Stimulated activated CD4-positive, alpha-beta T cell treated with anti-CD3 and anti-CD28 coated beads, Interleukin-1b, Interleukin-23, amount 100 ng/mL, for 24 hours (primary cell): ENCODE measurements at regions not wholly inside any gene's neighbourhood (a gene's known extent, or its start where the extent isn't known, plus 50 kb on each side); places are given as distances from the start of the nearest gene placed in this dataset.
"Not testable (repeated sequence)": the region's sequence is repeated elsewhere in the genome, so short reads cannot be mapped to it uniquely, and the experiment has no call there.

Source experiments
- DNase-seq, 4 experiments: peaks; one replicate each; pipeline ENCODE4 v3.0.0-alpha.2; 2020; ENCODE audit warnings: low read depth in 4 of 4, low spot score in 1 of 4

DNA sequence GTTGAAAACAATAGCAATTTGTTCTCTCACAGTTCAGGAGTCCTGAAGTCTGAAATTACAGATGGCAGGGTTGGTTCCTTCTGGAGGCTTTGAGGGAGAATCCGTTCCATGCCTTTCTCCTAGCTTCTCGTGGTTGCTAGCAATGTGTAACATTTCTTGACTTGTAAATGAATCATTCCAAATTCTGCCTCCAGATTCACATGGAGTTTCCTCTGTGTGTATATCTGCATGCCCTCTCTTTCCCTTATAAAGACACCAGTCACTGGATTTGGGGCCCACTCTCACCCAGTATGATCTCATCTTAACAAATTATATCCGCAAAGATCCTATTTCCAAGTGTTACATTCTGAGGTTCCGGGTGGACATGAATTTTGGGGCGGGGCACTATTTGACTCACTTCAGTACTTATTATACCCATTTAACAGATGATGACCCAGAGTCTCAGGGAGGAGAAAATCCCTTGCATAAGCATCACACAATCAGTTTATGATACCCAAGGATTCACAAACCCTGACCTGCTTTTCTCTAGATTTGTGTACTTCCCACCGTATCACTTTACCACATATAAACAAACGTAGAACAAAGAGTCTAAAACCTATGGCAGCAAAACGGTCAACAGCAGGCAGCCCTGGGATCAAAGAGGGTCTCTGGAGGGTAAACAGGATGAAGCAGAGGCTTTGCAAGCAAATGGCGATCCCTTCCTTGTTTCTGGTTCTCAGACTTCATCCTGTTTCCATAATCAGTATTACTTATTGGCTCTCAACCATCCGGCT lies 93.7 kb downstream of the C9orf152 start:
- no peak for DNase-seq

DNA sequence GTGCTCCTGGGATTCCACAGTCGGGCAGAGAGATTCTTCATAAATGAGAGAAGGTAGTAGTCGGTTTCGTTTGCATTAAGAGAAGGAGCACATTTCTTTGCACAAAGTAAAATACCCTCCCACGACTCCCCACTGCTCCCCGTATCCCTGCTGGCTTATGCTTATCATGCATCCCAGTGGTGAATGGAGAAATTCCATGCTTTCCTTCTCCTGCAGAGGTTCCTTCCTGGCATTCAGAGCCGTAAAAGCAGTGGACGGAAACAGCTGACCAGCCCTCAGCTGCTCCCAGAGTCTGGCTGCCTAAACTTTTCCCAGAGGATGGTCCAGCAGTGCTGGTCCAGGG lies 93.1 kb downstream of the C9orf152 start:
- DNase-seq, result no peak

DNA sequence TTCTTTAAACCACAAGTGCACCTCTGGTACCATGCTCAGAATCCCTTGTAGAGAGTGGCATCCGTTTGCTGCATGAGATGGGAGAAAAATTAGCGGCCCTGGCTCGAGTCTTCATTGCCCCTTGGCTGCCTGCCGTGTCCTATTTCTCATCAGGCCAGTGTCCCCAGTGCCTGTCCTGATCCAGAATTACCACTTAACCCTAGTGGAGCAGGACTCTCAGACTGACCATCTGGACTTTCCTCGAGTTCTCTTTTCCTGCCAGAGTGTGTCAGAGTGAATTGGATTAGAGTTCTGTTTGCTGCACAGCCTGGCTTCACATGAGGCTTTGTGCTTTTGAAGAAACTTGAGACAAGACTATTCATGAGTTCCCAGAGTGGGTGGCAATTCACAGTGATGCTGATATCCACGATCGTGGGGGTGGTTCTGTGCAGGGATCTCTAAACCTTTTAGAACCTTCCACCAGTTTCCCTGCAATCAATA lies 92.6 kb downstream of the C9orf152 start:
- no peak for DNase-seq

DNA sequence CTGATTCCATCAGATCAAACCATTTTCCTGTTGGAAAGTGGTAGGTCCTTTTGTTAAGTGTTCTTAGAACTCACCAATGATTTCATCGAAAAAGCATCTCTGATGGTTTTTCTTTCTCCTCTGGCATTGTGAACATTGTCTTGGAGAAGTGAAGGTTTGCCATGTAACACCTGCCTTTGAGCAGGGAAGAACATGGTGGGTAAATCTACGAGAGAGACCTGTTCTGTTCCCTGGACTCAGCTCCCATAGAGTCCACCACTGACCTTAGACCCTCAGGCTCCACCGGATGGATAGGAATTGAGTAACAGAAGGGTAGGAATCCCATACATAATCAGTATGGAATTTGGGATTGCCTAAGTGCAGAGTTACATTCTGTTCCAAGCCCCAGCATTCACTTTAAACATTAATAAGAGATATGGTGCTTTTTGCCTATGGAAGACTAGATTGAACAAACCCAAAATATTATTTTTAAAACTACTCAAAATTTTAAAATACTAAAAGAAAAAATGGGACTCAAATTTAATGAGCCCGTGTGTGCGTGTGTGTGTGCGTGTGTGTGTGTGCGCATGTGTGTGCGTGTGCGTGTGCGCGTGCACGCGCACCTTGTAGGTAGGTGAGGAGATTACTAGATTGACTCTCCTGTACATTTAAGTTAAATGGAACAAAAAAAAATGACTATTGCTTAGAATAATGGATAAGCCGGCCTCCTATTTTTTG lies 92.0 kb downstream of the C9orf152 start:
- no peak for DNase-seq

DNA sequence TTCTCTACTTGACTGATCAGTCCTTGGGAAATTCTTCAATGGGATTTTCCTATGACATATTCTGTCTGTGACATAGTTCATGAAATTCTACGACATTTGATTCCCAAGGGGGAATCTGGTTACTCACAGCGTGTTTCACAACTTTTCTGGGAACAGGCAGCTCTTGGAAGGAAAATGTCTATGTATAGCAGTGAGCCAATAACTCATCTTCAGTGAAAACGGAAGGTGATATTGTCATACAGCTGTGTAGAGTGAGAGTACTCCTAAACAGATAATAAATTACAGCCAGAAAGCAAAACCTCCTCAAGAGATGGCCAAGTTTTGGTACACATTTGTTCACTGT lies 91.4 kb downstream of the C9orf152 start:
- DNase-seq, result no peak

DNA sequence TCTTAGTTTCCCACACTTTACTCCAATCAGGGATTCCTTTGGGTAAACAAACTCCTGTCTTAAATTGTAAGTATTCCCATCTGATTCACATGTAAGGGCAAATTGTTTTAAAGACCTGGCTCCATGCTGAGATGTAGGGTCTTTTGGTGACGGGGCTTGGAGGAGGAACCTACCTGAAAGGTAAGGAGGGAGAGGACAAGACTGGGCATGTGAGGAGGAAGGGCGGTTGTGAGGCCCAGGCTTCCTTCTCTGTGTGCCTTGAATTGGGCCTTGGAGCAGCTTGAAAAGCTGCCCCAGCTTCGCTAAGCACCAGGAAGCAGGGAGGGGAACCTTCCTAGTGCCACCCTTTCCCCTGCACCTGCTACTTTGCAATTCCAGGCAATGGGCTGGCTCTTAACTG lies 86.8 kb downstream of the C9orf152 start:
- DNase-seq, result no peak

DNA sequence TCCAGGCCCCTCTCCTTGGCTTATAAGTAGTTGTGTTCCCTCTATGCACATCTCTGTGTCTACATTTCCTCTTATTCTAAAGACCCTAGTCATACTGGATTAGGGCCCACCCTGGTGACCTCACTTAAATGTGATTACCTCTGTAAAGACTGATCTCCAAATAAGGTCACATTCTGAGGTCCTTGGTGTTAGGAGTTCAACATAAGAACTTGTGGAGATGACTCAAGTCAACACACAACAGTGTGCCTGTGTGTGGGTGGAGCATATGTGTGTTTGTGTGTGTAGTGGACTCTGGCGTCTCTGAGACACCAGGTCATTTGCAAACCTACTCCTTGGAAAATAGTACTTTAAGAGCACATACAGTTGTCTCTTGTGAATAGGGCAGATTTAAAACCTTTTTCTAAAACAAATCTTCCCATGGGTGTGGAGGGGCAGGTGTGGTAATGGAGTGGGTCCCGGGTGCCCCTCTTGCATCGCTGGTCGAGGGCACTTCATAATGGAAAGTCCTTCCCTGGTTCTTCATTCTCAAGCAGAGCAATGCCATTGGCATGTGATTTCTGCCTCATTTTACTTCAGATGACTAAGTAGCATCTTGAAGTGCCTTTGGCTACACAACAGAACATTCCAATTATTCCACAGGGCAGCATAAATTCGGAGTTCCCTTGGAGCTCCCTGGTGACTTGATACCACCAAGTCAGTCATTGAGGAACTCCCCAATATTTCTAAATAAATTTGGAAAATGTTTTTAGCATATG lies 84.4 kb downstream of the C9orf152 start:
- DNase-seq, result no peak

DNA sequence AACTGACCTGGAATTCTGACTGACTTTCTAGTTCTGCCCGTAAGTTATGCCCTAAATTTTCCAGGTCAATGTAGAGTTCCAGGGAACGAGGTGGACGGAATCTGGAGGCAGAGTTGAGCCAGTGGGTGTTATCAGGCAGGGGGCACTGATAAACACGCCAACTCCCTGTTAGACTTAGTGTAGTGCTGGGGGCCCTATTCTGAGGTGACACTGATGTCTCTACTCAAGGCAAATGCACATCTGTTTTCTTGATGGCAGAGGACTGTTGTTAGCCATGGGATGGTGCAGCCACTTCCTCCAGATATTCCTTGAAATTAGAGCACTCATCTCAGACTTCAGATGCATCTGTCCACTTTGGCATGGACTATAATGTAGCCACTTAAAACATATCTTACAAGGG lies 83.5 kb downstream of the C9orf152 start:
- no peak for DNase-seq

DNA sequence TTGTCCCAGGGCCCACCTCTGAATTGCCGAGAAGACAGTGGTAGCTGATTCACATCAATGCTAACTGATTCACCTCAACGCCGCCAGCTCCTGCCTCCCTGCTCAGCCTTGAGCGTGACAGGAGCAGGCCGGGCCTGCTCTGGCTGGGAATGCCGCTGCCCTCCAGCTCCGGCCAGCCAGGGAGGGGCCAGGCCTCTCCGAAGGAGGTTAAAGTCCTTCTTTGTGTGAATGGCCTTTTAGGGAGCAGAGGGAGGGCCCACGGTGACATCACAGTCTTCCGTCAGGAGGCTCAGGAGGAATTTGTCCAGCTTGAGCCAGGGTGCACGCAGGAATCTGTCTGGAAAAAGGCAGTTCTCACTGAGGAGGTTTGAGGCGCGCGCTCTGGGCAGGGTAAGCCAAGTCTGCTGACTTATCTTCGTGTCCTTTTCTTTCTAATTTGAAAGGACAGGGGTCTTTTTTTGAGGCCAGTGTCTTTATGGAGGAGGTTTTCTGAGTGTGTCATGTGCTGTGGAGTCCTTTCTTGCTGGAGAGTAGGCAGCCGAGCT lies 82.7 kb downstream of the C9orf152 start:
- DNase-seq, result no peak

DNA sequence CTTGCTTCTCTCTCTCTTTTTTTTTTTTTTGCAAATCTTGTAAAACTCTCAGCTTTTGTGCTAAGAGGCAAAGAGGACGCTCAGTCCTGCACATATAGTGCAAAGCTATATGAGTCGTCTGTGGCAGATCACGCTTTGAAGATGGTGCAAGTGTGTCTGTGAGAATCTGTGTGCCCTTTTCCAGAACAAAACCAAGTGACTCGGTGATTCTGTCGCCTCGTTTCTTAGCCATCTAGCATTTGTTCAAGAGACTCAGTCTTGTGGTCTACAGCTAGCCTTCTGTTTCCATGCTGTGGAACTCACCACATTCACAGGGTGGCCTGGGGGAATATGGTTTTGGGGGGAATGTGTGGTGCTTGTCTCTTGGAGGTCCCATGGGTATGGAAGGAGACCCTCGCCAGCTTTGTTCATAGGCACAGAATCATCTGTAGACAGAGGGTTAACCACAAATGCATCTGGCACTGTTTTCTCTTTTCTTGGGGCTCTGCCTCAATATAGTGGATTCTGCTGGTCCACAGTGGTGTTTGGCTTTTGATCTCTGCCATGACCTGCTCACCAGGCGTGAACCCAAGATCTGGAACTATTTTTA lies 82.1 kb downstream of the C9orf152 start:
- no peak for DNase-seq

DNA sequence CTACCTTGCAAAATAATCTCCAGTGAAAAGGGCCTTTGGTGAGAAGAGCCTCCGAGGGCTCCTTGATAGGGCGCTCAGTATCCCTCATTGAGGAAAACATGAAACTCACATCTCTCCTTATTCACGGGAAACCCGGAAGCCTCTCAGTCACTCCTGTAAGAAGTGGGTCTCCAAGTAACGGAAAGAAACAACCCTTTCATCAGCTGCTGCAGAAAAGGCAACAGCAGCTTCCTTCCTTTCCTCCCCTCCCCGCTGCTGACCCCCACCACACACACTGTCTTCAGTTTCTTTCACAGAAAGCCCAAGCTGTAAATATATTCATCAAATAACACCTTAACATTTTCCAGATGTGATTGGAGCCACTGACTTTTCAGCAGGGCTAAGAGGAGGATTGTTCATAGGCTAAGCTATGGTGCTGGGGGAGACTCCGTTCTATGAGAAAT lies 81.4 kb downstream of the C9orf152 start:
- DNase-seq, result no peak

DNA sequence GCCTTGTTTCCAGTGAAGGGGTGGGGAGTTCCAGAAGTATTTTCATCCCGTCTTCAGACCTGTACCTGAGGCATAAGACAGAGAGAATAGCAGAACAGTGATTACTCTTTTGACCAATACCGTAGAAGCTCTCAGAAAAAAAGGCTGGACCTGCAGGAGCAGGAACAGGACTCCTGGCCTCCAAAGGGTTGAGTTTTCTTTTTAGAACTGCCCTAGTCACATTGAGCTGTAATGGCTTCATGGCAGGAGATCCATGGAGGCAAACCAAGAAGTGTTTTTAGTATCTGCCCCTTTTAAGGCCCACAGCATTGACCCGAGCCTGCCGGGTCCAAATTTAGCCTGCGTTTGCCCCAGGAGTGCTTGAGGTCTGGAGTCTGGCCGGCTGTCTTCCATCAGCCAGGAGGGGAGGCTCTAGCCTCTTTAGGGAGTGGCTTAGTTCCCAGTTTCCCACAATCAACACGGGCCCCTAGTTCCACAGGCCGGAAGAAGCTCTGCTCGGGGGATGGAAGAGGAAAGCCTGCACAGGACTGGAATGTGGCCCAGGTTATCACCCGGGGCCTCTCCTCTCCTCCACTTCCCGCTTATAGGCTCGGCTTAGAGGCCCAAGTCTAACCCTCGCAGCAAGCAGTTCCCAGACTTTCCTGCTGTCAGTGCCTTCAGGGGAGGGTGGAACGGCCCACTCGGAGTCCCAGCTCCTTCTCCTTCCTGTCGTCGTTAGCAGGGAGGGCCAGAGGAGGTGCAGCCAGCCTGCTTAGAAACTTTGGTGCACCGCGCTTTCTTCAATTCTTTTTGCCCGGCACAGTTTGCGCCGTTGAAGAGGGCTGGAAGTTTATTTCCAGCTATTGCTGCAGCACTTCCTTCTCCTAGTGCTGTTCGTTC lies 80.7 kb downstream of the C9orf152 start:
- DNase-seq, result no peak

DNA sequence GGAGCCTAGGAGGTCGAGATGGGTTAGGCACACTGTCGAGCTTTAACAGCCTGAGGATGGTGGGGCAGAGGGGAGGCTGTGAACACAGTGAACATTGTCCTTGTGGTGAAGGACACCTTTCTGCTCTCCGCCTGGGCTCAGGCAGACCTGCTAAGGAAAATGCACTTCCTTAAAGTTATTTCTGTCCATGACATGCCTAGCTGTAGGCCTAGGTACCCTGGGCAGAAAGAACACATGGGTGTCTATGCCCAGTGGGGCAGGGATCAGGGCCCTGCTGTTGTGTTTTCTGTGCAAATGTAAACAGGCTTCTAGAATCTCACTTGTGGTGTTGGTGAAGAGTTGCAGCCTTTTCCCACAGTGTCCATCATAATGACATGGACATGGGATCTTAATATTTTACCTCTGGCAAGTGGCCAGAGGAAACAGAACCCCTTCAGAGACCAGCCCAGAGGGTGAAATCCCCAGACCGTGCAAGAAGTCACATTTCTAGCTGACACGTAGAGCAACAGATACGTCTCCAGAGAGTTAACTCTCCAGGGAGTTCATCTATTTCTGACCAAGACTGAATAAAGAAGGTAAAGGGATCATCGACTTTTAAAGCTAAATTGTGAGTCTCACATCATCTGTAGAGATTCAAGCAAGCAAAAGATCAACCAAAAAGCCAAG lies 79.2 kb downstream of the C9orf152 start:
- DNase-seq, result no peak

DNA sequence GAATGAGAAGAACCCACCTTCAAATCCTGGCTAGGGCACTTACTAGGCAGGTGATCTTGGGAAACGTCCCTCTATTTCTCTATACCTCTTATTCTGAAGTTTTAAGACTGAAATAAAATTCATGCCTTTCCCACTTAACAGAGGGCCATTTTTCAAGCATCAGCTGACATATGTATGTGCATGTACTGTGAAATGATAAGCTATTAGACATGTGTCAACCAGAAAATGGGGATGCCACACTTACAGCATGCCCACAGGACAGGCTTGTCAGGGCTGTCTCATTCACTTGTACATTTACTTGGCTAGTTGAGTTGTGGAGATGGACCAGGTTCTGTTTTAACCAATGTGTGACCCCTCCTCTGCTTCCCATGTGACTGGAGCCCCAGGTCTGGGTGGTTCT lies 78.5 kb downstream of the C9orf152 start:
- DNase-seq, result no peak

DNA sequence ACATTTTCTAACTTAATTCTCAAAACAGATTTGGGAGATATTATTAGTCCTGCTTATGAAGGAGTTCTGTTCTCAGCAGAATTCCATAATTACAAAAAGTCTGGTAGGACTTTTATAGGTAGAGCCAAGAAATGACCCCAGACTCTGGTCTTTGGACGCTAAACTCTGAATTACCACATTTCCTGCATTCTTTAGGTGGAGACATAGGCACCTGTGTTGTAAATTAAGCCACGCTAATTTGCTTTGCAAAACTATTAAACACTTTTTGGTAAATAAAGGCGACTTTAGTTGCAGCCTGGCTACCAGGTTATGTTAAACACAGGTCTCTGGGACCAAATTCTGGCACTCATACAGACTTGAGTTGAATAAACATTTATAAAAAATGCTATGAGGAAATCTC lies 77.7 kb downstream of the C9orf152 start:
- no peak for DNase-seq

DNA sequence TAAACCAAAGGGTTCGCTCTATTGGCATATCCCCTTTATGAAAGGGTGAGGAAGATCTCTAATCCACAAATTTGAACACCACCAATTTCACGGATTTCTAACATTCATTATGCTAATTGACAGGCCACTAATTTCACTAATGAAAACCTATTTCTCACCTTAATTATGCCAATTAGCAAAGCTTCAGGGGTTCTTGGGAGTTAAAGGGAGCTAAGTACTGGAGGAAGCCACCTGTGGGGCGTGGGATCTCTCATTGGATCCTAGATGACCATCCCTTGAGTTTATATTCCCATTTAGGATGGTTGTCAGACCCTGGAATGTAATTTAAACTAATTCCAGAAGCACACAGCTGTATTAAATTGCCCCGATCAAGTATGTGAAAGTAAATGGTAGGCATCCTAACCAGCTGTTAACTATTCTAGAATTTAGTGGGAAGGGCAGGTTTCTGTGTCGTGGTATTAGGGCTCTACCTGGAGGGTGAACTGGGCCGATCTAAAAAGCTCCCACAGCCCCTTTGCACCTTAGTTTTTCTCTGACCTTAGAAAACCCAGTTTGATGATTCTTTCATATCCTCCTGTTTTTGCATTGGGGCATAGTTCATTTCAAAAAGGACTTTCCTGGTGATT lies 77.1 kb downstream of the C9orf152 start:
- DNase-seq, result no peak

DNA sequence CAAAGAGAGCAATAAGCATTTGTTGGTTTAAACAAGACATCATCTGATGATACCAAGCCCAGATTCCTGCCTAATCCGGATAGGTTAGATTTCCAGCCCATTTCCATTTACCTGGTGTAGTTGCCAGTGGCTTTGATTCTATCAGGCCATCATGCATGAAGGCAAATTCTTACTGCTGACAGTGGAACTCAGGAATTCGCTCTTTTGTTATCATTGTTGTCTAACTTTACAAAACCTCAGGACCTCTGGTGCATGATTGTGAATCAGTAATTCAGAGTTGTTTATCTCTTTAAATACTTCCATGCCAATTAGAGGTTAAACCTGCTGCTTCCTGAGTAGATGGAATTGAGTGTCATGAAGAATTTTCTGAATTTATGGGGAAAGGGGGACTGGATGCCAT lies 76.5 kb downstream of the C9orf152 start:
- DNase-seq, result no peak

DNA sequence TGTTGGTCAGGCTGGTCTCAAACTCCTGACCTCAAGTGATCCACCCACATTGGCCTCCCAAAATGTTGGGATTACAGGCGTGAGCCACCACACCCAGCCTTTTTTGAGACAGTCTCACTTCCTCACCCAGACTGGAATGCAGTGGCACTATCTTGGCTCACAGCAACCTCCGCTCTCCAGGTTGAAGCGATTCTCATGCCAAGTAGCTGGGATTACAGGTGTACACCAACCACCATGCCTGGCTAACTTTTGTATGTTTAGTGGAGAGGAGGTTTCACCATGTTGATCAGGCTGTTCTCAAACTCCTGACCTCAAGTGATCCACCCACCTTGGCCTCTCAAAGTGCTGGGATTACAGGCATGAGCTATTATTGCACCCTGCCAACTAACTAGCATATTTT lies 75.4 kb downstream of the C9orf152 start:
- DNase-seq, result not testable (repeated sequence)

DNA sequence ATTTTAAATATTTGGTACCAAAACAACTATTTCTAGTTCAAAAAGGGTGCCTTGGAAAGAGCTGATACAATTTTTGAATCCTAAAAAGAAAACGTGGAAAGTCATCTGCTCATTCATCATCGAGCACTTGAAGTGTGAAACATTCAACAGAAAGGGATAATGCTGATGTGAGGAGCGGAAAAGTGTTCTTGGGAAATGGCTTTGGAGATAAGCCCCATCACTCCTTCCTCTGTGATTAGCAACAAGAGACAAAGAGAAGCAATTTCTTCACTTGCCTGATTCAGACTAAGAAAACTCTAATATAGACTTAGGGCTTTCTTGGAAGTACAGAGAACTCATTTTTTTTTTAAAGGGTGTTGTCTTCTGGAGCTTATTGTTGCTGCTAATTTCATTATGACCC lies 74.9 kb downstream of the C9orf152 start:
- DNase-seq, result no peak
